ENCODE measurements at regions not wholly inside any gene's neighbourhood (a gene's known extent, or its start where the extent isn't known, plus 50 kb on each side); places are given as distances from the start of the nearest gene placed in this dataset.
"Not testable (repeated sequence)": the region's sequence is repeated elsewhere in the genome, so short reads cannot be mapped to it uniquely, and the experiment has no call there.

DNA sequence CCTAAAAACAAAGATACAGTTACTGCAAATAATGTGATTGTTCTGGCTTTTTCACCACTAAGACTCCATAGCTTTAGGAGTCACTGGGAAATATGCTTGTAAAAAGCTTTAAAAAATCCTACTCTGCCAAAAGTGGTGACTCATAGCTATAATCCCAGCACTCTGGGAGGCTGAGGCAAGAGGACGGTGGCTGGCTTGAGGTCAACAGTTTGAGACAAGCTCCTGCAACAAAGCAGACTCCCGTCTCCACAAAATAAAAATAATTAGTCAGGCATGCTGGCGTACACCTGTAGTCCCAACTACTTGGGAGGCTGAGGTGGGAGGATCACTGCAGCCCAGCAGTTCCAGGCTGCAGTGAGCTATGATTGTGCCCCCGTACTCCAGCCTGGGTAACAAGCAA is 406.4 kb downstream of the HTR1A start:
- peak; percentile 2 for DNase-seq (ENCODE audit: low read depth)

GRCh38 chr5:63554191-63554590 is 408.1 kb downstream of the HTR1A start:
- DNase-seq (ENCODE audit: low read depth): no peak

- DNase-seq (ENCODE audit: low read depth): no peak
Observed at GRCh38 chr5:63553073-63553472, 409.2 kb downstream of the HTR1A start.

GRCh38 chr5:63535840-63536602 is 426.2 kb downstream of the HTR1A start:
- no peak for DNase-seq (ENCODE audit: low read depth)

- DNase-seq (ENCODE audit: low read depth): no peak
Observed at GRCh38 chr5:63524281-63524680, 438.0 kb downstream of the HTR1A start.

DNA sequence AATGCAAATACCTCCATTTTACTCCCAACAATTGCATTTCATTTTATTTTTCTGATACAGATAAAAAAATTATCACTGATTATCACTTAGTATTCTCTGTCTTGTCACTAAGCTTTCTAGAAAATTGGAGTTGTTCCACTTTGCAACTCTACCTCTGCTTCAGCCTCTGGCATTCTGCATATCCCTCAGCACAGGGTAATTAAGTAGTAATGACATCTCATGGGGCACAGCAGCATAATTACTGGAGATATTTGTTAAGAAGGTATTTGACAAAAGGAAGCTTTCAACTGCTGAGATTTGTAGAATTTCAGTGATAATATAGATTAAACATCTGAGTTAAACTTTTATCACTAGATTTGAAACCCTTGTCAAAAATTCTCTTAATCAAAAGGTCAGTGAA is 446.2 kb downstream of the HTR1A start:
- no peak for DNase-seq (ENCODE audit: low read depth)

DNA sequence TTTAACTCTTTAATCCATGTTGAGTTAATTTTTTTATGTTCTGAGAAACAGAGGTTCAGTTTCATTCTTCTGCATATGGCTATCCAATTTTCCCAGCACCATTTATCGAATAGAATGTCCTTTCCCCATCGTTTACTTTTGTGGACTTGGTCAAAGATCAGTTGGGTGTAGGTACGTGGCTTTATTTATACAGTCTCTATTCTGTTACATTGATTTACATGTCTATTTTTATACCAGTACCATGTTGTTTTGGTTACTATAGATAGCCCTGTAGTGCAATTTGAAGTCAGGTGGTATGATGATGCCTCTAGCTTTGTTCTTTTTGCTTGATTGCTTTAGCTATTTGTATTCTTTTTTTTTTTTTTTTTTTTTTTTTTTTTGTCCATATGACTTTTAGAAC is 462.0 kb downstream of the HTR1A start:
- DNase-seq (ENCODE audit: low read depth): no peak

- no peak for DNase-seq (ENCODE audit: low read depth)
Observed at GRCh38 chr5:63495225-63495624, 467.0 kb downstream of the HTR1A start.

DNA sequence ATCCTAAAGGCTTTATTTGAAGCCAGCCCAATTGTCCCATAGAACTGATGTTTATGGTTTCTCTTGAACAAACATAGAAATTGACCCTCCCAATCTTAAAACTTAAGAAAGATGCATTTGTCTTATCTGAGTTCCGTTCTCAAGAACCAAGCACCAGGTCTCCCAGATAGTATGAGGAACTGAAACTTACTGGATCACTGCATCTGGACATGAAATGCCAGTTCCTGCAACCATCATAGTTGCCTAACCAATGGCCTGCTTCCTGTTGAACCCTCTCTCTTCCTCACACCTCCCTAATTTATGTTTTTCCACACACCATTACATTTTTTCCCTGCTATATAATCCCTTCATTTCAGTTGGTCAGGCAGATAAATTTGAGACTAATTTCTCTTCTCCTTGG is 478.9 kb downstream of the HTR1A start:
- no peak for DNase-seq (ENCODE audit: low read depth)

DNA sequence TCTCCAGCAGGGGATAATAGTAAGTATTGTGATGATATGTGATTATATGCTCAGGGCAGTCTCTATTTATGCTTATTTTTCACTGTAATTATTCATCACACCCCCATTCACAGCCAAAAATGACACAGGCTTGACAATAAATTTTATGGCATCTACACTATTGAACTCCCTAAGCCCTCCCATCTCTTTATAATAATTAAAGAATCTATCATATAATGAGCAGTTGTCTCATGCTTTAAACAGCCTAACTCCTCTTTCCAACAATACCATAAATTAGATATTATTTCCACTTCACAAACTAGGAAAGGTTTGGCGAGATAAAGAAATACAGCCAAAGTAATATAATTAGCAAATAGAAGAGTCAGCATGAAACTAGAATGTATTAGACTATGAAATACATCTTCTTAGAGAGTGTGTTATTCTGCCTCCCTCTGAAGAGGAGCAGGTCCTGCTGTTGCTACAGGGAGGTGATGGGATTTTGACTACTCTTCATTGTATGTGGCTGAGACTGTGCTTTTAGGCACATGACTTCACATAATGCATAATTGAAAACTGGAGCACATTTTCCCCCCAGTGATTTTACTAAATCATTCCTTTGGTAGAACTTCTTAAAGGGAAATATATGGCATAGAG is 488.8 kb downstream of the HTR1A start:
- no peak for DNase-seq (ENCODE audit: low read depth)

DNA sequence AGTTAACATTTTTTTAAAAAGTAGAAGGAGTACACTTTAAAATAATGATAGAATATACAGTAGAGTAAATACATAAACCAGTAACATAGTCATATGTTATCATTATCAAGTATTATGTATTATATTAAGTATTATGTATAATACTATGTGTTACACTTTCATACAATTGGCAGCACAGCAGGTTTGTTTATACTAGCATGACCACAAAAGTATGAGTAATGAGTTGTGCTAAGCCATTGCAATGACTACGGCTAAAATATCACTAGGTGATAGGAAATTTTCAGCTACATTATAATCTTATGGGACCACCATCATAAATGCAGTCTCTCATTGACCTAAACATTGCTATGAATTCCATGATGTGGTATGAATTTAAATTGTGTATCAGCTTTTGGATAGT is 506.0 kb downstream of the HTR1A start:
- DNase-seq (ENCODE audit: low read depth): peak; percentile 33

- DNase-seq (ENCODE audit: low read depth): no peak
Observed at GRCh38 chr5:63451188-63451587, 511.1 kb downstream of the HTR1A start.

DNA sequence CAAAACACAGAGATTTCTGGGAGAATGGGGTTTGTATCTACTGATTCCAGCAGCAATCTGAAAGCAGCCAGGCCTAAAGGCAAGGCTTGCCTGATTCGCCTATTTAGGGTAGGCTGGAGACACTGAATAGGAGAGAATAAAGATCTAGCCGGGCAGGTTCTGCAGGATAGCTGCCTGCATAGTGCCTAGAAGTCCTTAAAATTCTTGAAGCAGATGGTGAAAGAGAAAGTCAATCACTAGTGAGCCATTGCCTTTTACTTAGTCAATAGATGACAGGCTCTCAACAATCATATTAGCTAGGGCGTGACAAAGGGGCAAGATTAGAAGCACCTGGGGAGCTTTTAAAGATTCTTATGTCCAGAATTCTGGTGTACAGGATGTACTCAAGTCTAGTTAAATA is 522.7 kb downstream of the HTR1A start:
- no peak for DNase-seq (ENCODE audit: low read depth)

GRCh38 chr5:63409737-63410136 is 552.5 kb downstream of the HTR1A start:
- no peak for DNase-seq (ENCODE audit: low read depth)

DNA sequence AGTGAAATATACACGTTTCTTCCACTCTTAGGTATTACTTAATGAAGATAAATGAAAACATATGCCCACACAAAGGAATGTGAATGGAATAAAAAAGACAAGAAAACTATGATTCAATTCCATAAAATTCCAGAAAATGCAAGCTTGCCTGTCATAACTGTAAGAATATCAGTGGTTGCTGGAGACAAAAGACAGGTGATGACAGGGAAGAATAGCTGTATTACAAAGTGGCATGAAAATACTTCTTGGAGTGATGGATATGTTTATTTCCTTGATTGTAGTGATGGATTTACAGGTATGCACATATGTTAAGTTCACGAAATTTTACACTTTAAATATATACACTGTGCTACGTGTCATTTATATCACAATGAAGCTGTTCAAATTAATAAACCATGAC is 553.3 kb downstream of the HTR1A start:
- no peak for DNase-seq (ENCODE audit: low read depth)

- peak; percentile 53 for DNase-seq (ENCODE audit: low read depth)
Observed at GRCh38 chr5:63401436-63402046, 560.7 kb downstream of the HTR1A start.

DNA sequence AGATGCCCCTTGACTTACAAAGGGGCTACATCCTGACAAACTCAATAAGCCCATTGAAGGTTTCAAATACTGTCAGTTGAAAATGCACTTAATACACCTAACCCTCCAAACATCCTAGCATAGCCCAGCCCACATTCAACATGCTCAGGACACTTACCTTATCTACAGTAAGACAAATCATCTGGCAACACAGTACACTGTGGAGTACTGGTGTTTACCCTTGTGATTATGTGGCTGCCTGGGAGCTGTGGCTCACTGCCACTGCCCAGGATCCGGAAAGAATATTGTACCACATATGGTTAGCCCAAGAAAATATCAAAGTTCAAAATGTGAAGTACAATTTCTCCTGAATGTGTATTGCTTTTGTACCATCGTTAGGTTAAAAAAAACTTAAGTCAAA is 562.2 kb downstream of the HTR1A start:
- DNase-seq (ENCODE audit: low read depth): no peak

DNA sequence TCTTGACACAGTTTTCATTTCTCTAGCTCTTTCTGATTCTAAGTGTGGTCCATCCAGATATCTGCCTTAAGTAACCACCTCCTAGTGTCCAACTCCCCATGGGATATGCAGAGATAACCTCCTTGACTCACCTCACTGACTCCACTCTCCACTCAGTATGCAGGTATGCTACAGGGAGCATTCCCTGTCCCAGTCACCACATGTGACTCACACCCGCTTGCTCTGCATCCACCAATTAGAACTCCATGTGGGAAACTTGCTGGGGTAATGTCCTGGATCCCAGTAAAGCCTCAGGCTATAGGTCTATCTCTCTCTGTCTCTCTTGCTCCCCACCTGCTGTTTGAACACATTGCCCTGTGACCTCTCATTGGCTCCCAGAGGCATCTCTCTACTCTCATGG is 563.9 kb downstream of the HTR1A start:
- DNase-seq (ENCODE audit: low read depth): peak; percentile 43

DNA sequence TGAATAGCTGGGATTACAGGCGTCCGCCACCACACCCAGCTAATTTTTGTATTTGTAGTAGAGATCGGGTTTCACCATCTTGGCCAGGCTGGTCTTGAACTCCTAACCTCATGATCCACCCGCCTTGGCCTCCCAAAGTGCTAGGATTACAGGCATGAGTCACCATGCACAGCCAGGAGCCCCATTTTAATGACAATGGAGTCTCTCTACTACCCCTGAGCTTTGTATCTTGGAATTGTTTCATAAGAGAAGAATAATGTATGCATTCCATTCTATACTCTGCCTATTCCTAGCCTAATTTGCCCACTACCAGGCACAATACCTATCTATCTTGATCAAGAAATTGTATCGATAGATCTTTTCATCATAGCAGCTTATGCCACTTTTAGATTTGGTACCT is 574.1 kb downstream of the HTR1A start:
- DNase-seq (ENCODE audit: low read depth): not testable (repeated sequence)

DNA sequence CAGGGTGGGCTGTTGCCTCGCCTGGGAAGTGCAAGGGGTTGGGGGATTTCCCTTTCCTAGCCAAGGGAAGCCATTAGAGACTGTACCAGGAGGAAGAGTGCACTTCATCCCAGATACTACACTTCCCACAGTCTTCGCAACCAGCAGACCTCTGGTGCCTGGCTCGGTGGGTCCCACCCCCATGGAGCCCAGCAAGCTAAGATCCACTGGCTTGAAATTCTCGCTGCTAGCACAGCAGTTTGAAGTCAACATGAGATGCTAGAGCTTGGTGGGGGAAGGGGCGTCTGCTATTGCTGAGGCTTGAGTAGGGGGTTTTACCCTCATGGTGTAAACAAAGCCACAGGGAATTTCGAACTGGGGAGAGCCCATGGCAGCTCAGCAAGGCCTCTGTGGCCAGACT is 586.4 kb downstream of the HTR1A start:
- no peak for DNase-seq (ENCODE audit: low read depth)

DNA sequence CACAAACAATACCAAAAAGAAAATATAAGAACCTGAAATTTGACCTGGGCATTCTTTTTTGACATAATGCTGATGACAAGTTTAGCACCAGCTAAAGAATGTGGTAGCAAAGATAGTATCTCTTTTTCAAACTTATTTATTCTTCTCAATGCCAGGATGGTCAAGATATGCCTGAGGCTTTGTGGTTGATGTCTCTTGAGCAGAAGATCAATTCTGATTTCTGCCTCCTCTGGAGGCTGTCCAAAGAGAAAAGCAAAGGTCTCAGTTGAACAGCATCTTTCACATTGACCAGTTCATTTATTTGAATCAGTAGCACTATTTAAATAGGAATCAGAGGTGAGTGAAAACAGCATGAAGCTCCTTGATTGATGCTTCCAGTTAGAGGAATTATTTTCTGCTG is 588.2 kb downstream of the HTR1A start:
- no peak for DNase-seq (ENCODE audit: low read depth)

DNA sequence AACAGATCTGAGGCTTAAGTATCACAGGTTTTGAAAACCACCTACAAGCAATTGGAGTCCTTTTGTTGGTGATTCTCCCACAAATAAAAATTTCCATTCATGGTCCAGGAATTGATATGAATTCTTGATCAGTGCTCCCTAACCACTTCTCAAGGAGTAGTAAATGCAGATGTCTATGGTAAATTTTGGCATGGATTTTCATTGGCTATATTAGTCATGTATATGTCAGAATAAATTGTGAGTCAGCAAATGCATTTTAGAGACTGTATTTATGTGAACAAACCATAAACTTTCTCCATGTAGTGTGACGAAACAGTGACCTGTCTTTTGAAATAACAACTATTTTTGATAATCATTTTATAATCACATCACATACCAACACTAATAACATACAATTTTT is 611.1 kb downstream of the HTR1A start:
- DNase-seq (ENCODE audit: low read depth): peak; percentile 1

GRCh38 chr5:63346451-63346850 is 615.8 kb downstream of the HTR1A start:
- no peak for DNase-seq (ENCODE audit: low read depth)

DNA sequence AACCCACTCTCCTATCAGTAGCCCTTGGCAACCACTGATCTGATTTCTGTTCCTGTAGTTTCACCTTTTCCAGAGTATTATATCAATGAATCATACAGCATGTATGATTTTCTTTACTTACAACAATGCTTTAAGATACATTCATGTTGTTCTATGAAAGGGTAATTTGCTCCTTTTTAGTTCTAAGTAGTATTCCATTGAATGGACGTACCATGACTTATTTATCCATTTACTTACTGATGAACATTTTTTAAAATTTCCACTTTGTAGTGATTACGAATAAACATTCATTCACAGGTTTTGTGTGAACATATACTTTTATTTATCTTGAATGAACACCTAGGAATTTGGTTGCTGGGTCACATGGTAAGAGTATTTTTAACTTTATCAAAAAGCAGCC is 620.8 kb downstream of the HTR1A start:
- no peak for DNase-seq (ENCODE audit: low read depth)

Data from ELR (cell line).